LNCAP (cell line): ENCODE measurements at regions not wholly inside any gene's neighbourhood (a gene's known extent, or its start where the extent isn't known, plus 50 kb on each side); places are given as distances from the start of the nearest gene placed in this dataset.

Experiments
- CTCF ChIP-seq: fragments of 450-650 bp; IDR thresholded peaks from 2 replicates; pipeline ENCODE4 v1.5.1; 2017; ENCODE audit warnings: mild to moderate bottlenecking

- no peak for TF ChIP-seq CTCF
Measured at GRCh38 chr9:85319936-85320656, 421.7 kb downstream of the AGTPBP1 start.

- TF ChIP-seq CTCF, result no peak
Measured at GRCh38 chr9:85310573-85310972, 431.2 kb downstream of the AGTPBP1 start.

- no peak for TF ChIP-seq CTCF
Measured at GRCh38 chr9:85303757-85304134, 438.0 kb downstream of the AGTPBP1 start.

- TF ChIP-seq CTCF, result no peak
Measured at GRCh38 chr9:85302938-85303756, 438.6 kb downstream of the AGTPBP1 start.

GRCh38 chr9:85298499-85298898, 443.3 kb downstream of the AGTPBP1 start:
- TF ChIP-seq CTCF, result no peak

GRCh38 chr9:85292261-85292660, 449.5 kb downstream of the AGTPBP1 start:
- no peak for TF ChIP-seq CTCF

GRCh38 chr9:85291266-85291665, 450.5 kb downstream of the AGTPBP1 start:
- TF ChIP-seq CTCF, result no peak
